PC-9 (cell line): ENCODE measurements at regions not wholly inside any gene's neighbourhood (a gene's known extent, or its start where the extent isn't known, plus 50 kb on each side); places are given as distances from the start of the nearest gene placed in this dataset.

ENCODE experiments used
- BruUV-seq: library from RNA; stranded (reverse); fragments of 400-500 nt; replicated peaks from 2 replicates; lab custom pipeline; 2021; lab: Mats Ljungman, UMichigan
- CTCF ChIA-PET: fragments of 300-600 bp; sonication (Branson Sonifier 250); formaldehyde crosslinking; loops from one replicate; lab custom pipeline; 2022; ENCODE audit warnings: antibody characterized with exemption; lab: Charles Lee
- POLR2A ChIA-PET: fragments of 300-600 bp; sonication (Branson Sonifier 250); formaldehyde crosslinking; loops from one replicate; lab custom pipeline; 2022; ENCODE audit warnings: antibody characterized with exemption; ENCODE audit not compliant: unreplicated experiment; lab: Charles Lee
- DNase-seq, 2 experiments: peaks; one replicate each; pipeline versions ENCODE4 v3.0.0 to v3.0.0-alpha.2; 2015 to 2022; ENCODE audit warnings: mixed read lengths in 1 of 2
- H2AFZ ChIP-seq: fragments of 200-600 bp; sonication (generic); 2 replicates; pipeline ENCODE4 v1.8.1; 2017; ENCODE audit warnings: antibody characterized with exemption
- H3F3A ChIP-seq: fragments of 200-600 bp; sonication (generic); 2 replicates; pipeline ENCODE4 v1.8.1; 2017; ENCODE audit warnings: antibody characterized with exemption, mild to moderate bottlenecking, low read depth; ENCODE audit not compliant: insufficient read depth
- H3K27ac ChIP-seq: fragments of 200-600 bp; sonication (generic); 2 replicates; pipeline ENCODE4 v1.6.1; 2016; ENCODE audit warnings: mixed run types
- H3K27me3 ChIP-seq: fragments of 200-600 bp; sonication (generic); 2 replicates; pipeline ENCODE4 v1.6.1; 2016; ENCODE audit warnings: low read depth, mixed run types; ENCODE audit not compliant: insufficient read depth
- H3K36me3 ChIP-seq: fragments of 200-600 bp; sonication (generic); 2 replicates; pipeline ENCODE4 v1.6.1; 2016; ENCODE audit warnings: low read depth, mixed run types
- H3K4me1 ChIP-seq: fragments of 200-600 bp; sonication (generic); replicated peaks from 2 replicates; pipeline ENCODE4 v1.6.1; 2016; ENCODE audit warnings: mixed run types; ENCODE audit not compliant: insufficient read depth
- H3K4me2 ChIP-seq: fragments of 200-600 bp; sonication (generic); 2 replicates; pipeline ENCODE4 v1.6.1; 2017; ENCODE audit warnings: mixed run types
- H3K4me3 ChIP-seq: fragments of 200-600 bp; sonication (generic); 2 replicates; pipeline ENCODE4 v1.6.1; 2016; ENCODE audit warnings: mixed run types
- H3K79me2 ChIP-seq: fragments of 200-600 bp; sonication (generic); 2 replicates; pipeline ENCODE4 v1.6.1; 2017; ENCODE audit warnings: low read depth, mixed run types
- H3K9me2 ChIP-seq: fragments of 200-600 bp; sonication (generic); 2 replicates; pipeline ENCODE4 v1.8.1; 2017; ENCODE audit warnings: mild to moderate bottlenecking; ENCODE audit not compliant: insufficient read depth
- H3K9me3 ChIP-seq: fragments of 200-600 bp; sonication (generic); 2 replicates; pipeline ENCODE4 v1.8.1; 2016; ENCODE audit warnings: low read depth; ENCODE audit not compliant: insufficient read depth
- H4K20me1 ChIP-seq: fragments of 200-600 bp; sonication (generic); 2 replicates; pipeline ENCODE4 v1.8.1; 2017; ENCODE audit not compliant: insufficient read depth
- EZH2 ChIP-seq: fragments of 200-600 bp; sonication (generic); IDR thresholded peaks from 2 replicates; pipeline ENCODE4 v1.8.0; 2017; ENCODE audit warnings: antibody characterized with exemption, low read depth
- intact Hi-C: fragments of 100-400 bp; cut with micrococcal nuclease; formaldehyde crosslinking; loops from one replicate; pipeline ENCODE4 v1.10.0; 2022; ENCODE audit not compliant: unreplicated experiment
- TF ChIP-seq, protein P1 (sequence below): fragments of 200-600 bp; sonication (generic); conservative IDR thresholded peaks from 2 replicates; pipeline ENCODE4 v1.6.1; 2017; ENCODE audit warnings: mixed run types, antibody characterized with exemption, mild to moderate bottlenecking, moderate library complexity

DNA sequence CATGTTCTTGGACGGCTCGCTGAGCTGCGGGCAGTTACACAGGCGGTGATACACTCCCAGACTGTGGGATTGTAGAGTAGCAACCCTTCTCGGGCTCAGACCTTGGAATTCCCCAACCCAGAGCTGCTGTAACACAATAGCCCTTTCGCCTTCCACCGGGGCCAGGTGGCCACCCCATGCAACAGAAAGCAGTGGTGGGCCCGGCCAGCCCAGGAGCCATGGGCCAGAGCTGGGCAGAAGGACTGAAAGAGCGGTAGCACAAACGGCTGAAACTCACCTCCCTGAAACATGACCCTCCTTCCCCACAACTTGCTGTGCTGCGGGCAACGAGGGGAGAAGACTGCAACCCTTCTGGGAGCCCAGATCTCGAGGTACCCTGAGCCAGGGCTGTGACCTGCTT lies 429.0 kb downstream of the SLITRK1 start:
- no peaks in the 10 kb centered on the region for H3K27me3 ChIP-seq
- no peaks in the 10 kb centered on the region for H4K20me1 ChIP-seq
- ChIA-PET CTCF (no interaction called here), POLR2A (no interaction called here)
- H3K9me2 ChIP-seq: no peaks in the 10 kb centered on the region; the same call in none of the 2 replicates
- no peak overlapping the region for H3K4me3 ChIP-seq
- no peaks in the 10 kb centered on the region for H3F3A ChIP-seq
- peaks cover 16% of the 10 kb centered on the region; the same call in 1 of the 2 replicates for H3K4me1 ChIP-seq
- BruUV-seq: no TSS peak
- TF ChIP-seq, protein P1, sequence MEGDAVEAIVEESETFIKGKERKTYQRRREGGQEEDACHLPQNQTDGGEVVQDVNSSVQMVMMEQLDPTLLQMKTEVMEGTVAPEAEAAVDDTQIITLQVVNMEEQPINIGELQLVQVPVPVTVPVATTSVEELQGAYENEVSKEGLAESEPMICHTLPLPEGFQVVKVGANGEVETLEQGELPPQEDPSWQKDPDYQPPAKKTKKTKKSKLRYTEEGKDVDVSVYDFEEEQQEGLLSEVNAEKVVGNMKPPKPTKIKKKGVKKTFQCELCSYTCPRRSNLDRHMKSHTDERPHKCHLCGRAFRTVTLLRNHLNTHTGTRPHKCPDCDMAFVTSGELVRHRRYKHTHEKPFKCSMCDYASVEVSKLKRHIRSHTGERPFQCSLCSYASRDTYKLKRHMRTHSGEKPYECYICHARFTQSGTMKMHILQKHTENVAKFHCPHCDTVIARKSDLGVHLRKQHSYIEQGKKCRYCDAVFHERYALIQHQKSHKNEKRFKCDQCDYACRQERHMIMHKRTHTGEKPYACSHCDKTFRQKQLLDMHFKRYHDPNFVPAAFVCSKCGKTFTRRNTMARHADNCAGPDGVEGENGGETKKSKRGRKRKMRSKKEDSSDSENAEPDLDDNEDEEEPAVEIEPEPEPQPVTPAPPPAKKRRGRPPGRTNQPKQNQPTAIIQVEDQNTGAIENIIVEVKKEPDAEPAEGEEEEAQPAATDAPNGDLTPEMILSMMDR: no peak
- no peak for TF ChIP-seq EZH2
- H3K9me3 ChIP-seq: no peaks in the 10 kb centered on the region
- no peak overlapping the region for H3K4me2 ChIP-seq
- H3K27ac ChIP-seq: no peak overlapping the region
- DNase-seq: no peak
- H3K36me3 ChIP-seq: no peaks in the 10 kb centered on the region
- H3K79me2 ChIP-seq: no peaks in the 10 kb centered on the region
- intact Hi-C loops: no loop called here
- H2AFZ ChIP-seq: no peak overlapping the region

GRCh38 chr13:83452292-83452950 lies 429.9 kb downstream of the SLITRK1 start:
- H3K27ac ChIP-seq: no peak overlapping the region
- no peaks in the 10 kb centered on the region for H4K20me1 ChIP-seq
- no peaks in the 10 kb centered on the region for H3K79me2 ChIP-seq
- ChIA-PET CTCF (no interaction called here), POLR2A (no interaction called here)
- no peak overlapping the region for H2AFZ ChIP-seq
- H3K4me2 ChIP-seq: no peak overlapping the region
- H3K4me3 ChIP-seq: no peak overlapping the region
- no peaks in the 10 kb centered on the region; the same call in none of the 2 replicates for H3K9me2 ChIP-seq
- peaks cover 16% of the 10 kb centered on the region; the same call in 1 of the 2 replicates for H3K4me1 ChIP-seq
- DNase-seq: no peak
- no peaks in the 10 kb centered on the region for H3K27me3 ChIP-seq
- no peaks in the 10 kb centered on the region for H3K9me3 ChIP-seq
- TF ChIP-seq, protein P1: no peak
- TF ChIP-seq EZH2: no peak
- H3F3A ChIP-seq: no peaks in the 10 kb centered on the region
- intact Hi-C loops: no loop called here
- no TSS peak for BruUV-seq
- no peaks in the 10 kb centered on the region for H3K36me3 ChIP-seq

GRCh38 chr13:83450591-83450990 lies 431.7 kb downstream of the SLITRK1 start:
- H3K27ac ChIP-seq: peak overlapping the region; percentile 55
- H3F3A ChIP-seq: no peaks in the 10 kb centered on the region
- CTCF ChIA-PET: no interaction called here
- no peaks in the 10 kb centered on the region; the same call in none of the 2 replicates for H3K9me2 ChIP-seq
- no peaks in the 10 kb centered on the region for H3K9me3 ChIP-seq
- no TSS peak for BruUV-seq
- no peak overlapping the region for H3K4me3 ChIP-seq
- no peaks in the 10 kb centered on the region for H3K36me3 ChIP-seq
- no peaks in the 10 kb centered on the region for H3K79me2 ChIP-seq
- no peaks in the 10 kb centered on the region for H3K27me3 ChIP-seq
- no peak for DNase-seq
- peaks cover 16% of the 10 kb centered on the region; the same call in 1 of the 2 replicates for H3K4me1 ChIP-seq
- intact Hi-C loops: no loop called here
- peak overlapping the region; percentile 12; the same call in 1 of the 2 replicates for H3K4me2 ChIP-seq
- H4K20me1 ChIP-seq: no peaks in the 10 kb centered on the region
- H2AFZ ChIP-seq: no peak overlapping the region
- TF ChIP-seq EZH2: no peak
- TF ChIP-seq, protein P1: no peak
- POLR2A ChIA-PET: no interaction called here
